PC-9 (cell line): ENCODE measurements at regions not wholly inside any gene's neighbourhood (a gene's known extent, or its start where the extent isn't known, plus 50 kb on each side); places are given as distances from the start of the nearest gene placed in this dataset.

ENCODE experiments used
- CTCF ChIP-seq: fragments of 200-600 bp; sonication (generic); conservative IDR thresholded peaks from 2 replicates; pipeline ENCODE4 v1.6.1; 2017; ENCODE audit warnings: mixed run types, antibody characterized with exemption, mild to moderate bottlenecking, moderate library complexity
- EZH2 ChIP-seq: fragments of 200-600 bp; sonication (generic); IDR thresholded peaks from 2 replicates; pipeline ENCODE4 v1.8.0; 2017; ENCODE audit warnings: antibody characterized with exemption, low read depth

GRCh38 chr16:6888531-6888930, 444.1 kb upstream of the RBFOX1 start:
- TF ChIP-seq EZH2 (no peak), CTCF (no peak)
